K562 (cell line): ENCODE measurements at regions not wholly inside any gene's neighbourhood (a gene's known extent, or its start where the extent isn't known, plus 50 kb on each side); places are given as distances from the start of the nearest gene placed in this dataset.

Experiments used
- ATAC-seq: fragments of 200-7000 bp; cut with Tn5 transposase; 3 replicates; pipeline ENCODE4 v1.9.1; 2020; ENCODE audit warnings: moderate library complexity
- BruUV-seq: library from RNA; stranded (reverse); fragments of 400-500 nt; replicated peaks from 2 replicates; lab custom pipeline; 2021; lab: Mats Ljungman, UMichigan
- CTCF ChIA-PET: fragments of 300-600 bp; formaldehyde crosslinking; extraction: SDS; loops from one replicate; lab custom pipeline; 2021; ENCODE audit warnings: low intra/inter-chr PET ratio; lab: Yijun Ruan, JAX
- POLR2A ChIA-PET: fragments of 300-600, 350-650 bp; sonication (Branson Sonifier 250); formaldehyde crosslinking; extraction: SDS; loops from one replicate; lab custom pipeline; 2021; ENCODE audit warnings: antibody characterized with exemption, inconsistent platforms; lab: Yijun Ruan, JAX
- DNase-seq, 4 experiments: peaks; one replicate each; pipeline versions ENCODE4 v3.0.0 to v3.0.0-alpha.2; 2011 to 2018; ENCODE audit warnings: low spot score in 3 of 4, mixed read lengths in 3 of 4; ENCODE audit errors: extremely low read depth in 1 of 4
- FAIRE-seq: peaks from 2 replicates; lab custom pipeline; 2011; peaks lifted over from hg19 to GRCh38; lab: Jason Lieb, UNC
- H2AFZ ChIP-seq: 2 replicates; pipeline ENCODE4 v1.6.0; 2011; ENCODE audit warnings: low read depth, low read length, control low read depth, inconsistent platforms
- H3K27ac ChIP-seq: fragments of 200-600 bp; 3 replicates; pipeline ENCODE4 v1.8.0; 2011; ENCODE audit warnings: low read depth, mild to moderate bottlenecking, control low read depth, inconsistent platforms, low read length, moderate library complexity, mixed read lengths; ENCODE audit errors: extremely low read depth
- H3K27me3 ChIP-seq, 2 experiments: fragments of 300-600 bp in 1 of 2; 2 replicates in 1 of 2; 3 replicates in 1 of 2; pipeline versions ENCODE4 v1.6.0 to v1.8.0; 2011; ENCODE audit warnings: inconsistent platforms in 2 of 2, low read length in 2 of 2, mild to moderate bottlenecking in 1 of 2, mixed read lengths in 1 of 2, moderate library complexity in 1 of 2; ENCODE audit not compliant: control insufficient read depth in 2 of 2, insufficient read depth in 2 of 2
- H3K36me3 ChIP-seq: fragments of 300-600 bp; 3 replicates; pipeline ENCODE4 v1.8.0; 2011; ENCODE audit warnings: mild to moderate bottlenecking, low read length, inconsistent platforms; ENCODE audit not compliant: control insufficient read depth, insufficient read depth
- H3K4me1 ChIP-seq, 2 experiments: fragments of 200-600 bp in 1 of 2; replicated peaks in 1 of 2; 2 replicates in 1 of 2; 3 replicates in 1 of 2; pipeline versions ENCODE4 v1.5.1 to v1.8.0; 2011; ENCODE audit warnings: inconsistent platforms in 2 of 2, low read length in 2 of 2, mild to moderate bottlenecking in 1 of 2, mixed read lengths in 1 of 2, moderate library complexity in 1 of 2; ENCODE audit not compliant: control insufficient read depth in 2 of 2, insufficient read depth in 2 of 2
- H3K4me2 ChIP-seq: 2 replicates; pipeline ENCODE4 v1.6.1; 2011; ENCODE audit warnings: low read length, control low read depth, inconsistent platforms, mixed read lengths; ENCODE audit not compliant: insufficient read depth
- H3K4me3 ChIP-seq: fragments of 200-600 bp; sonication (generic), shearing (Covaris generic); 2 replicates; pipeline ENCODE4 v1.5.1; 2016; ENCODE audit warnings: control low read depth, inconsistent platforms
- H3K79me2 ChIP-seq: fragments of 200-600 bp; 3 replicates; pipeline ENCODE4 v1.8.0; 2011; ENCODE audit warnings: low read length, inconsistent platforms; ENCODE audit not compliant: control insufficient read depth, insufficient read depth
- H3K9ac ChIP-seq, 2 experiments: 2 replicates each; pipeline versions ENCODE4 v1.6.0 to v1.6.1; 2011; ENCODE audit warnings: low read depth in 2 of 2, low read length in 2 of 2, control low read depth in 1 of 2, inconsistent platforms in 1 of 2, mild to moderate bottlenecking in 1 of 2, mixed read lengths in 1 of 2; ENCODE audit not compliant: insufficient read depth in 1 of 2
- H3K9me1 ChIP-seq: one replicate; pipeline ENCODE4 v1.6.0; 2011; ENCODE audit warnings: inconsistent platforms, mild to moderate bottlenecking, low read length, moderate library complexity; ENCODE audit not compliant: control insufficient read depth, insufficient read depth
- H3K9me3 ChIP-seq: replicated peaks from 2 replicates; pipeline ENCODE4 v1.5.1; 2011; ENCODE audit warnings: low read depth, low read length, inconsistent platforms; ENCODE audit not compliant: control insufficient read depth, insufficient read depth
- H4K20me1 ChIP-seq: replicated peaks from 2 replicates; pipeline ENCODE4 v1.6.1; 2011; ENCODE audit warnings: low read length, inconsistent platforms, mixed read lengths; ENCODE audit not compliant: control insufficient read depth, insufficient read depth
- FOXK1 ChIP-seq: sonication (generic); formaldehyde crosslinking; IDR thresholded peaks from 2 replicates; pipeline ENCODE4 v1.8.0; 2022; ENCODE audit warnings: missing genetic modification reagents, mild to moderate bottlenecking, borderline replicate concordance
- MBD2 ChIP-seq: sonication (generic); IDR thresholded peaks from 2 replicates; pipeline ENCODE4 v1.6.1; 2016; ENCODE audit warnings: low read depth, borderline replicate concordance
- PCBP1 ChIP-seq: fragments of 200-400 bp; formaldehyde crosslinking; IDR thresholded peaks from 2 replicates; pipeline ENCODE4 v1.6.1; 2018; ENCODE audit warnings: mild to moderate bottlenecking, low read depth, low read length; ENCODE audit not compliant: poor library complexity, severe bottlenecking
- SRSF1 ChIP-seq: fragments of 200-400 bp; formaldehyde crosslinking; IDR thresholded peaks from 2 replicates; pipeline ENCODE4 v1.6.1; 2017; ENCODE audit warnings: mild to moderate bottlenecking, low read depth, low read length, moderate library complexity
- ZFP1 ChIP-seq: fragments of 450-650 bp; formaldehyde crosslinking; IDR thresholded peaks from 2 replicates; pipeline ENCODE4 v1.4.0; 2020; ENCODE audit warnings: mild to moderate bottlenecking, mixed read lengths
- ZNF217 ChIP-seq: sonication (generic); formaldehyde crosslinking; IDR thresholded peaks from 2 replicates; pipeline ENCODE4 v1.8.0; 2022; ENCODE audit warnings: mild to moderate bottlenecking, missing genetic modification reagents
- ZNF311 ChIP-seq: fragments of 250-450 bp; sonication (Bioruptor Pico); IDR thresholded peaks from 2 replicates; pipeline ENCODE4 v1.4.0; 2020; ENCODE audit warnings: mild to moderate bottlenecking, moderate library complexity
- in situ Hi-C: fragments of 300-500 bp; cut with MboI; formaldehyde crosslinking; loops from 4 replicates; pipeline ENCODE4 v1.15.0; 2018; ENCODE audit warnings: inconsistent platforms, mixed read lengths
- intact Hi-C: fragments of 100-400 bp; cut with micrococcal nuclease; formaldehyde crosslinking; loops from 2 replicates; pipeline ENCODE4 v1.14.2; 2022
- TF ChIP-seq, protein P1 (sequence below): sonication (generic); formaldehyde crosslinking; IDR thresholded peaks from 2 replicates; pipeline ENCODE4 v1.8.0; 2023; ENCODE audit warnings: mild to moderate bottlenecking, missing genetic modification reagents
- TF ChIP-seq, protein P2 (sequence below): sonication (generic); formaldehyde crosslinking; IDR thresholded peaks from 2 replicates; pipeline ENCODE4 v1.9.0; 2022; ENCODE audit warnings: mild to moderate bottlenecking, missing genetic modification reagents
- TF ChIP-seq, protein P3 (sequence below): fragments of 250-450 bp; sonication (Bioruptor Pico); IDR thresholded peaks from 2 replicates; pipeline ENCODE4 v1.4.0; 2020; ENCODE audit warnings: borderline replicate concordance
- TF ChIP-seq, protein P4 (sequence below): fragments of 450-650 bp; IDR thresholded peaks from 2 replicates; pipeline ENCODE4 v1.6.1; 2017; ENCODE audit warnings: mild to moderate bottlenecking, moderate library complexity
- TF ChIP-seq, protein P5 (sequence below): fragments of 250-450 bp; sonication (Bioruptor Pico); IDR thresholded peaks from 2 replicates; pipeline ENCODE4 v1.4.0; 2020; ENCODE audit warnings: mild to moderate bottlenecking, moderate library complexity, borderline replicate concordance

DNA sequence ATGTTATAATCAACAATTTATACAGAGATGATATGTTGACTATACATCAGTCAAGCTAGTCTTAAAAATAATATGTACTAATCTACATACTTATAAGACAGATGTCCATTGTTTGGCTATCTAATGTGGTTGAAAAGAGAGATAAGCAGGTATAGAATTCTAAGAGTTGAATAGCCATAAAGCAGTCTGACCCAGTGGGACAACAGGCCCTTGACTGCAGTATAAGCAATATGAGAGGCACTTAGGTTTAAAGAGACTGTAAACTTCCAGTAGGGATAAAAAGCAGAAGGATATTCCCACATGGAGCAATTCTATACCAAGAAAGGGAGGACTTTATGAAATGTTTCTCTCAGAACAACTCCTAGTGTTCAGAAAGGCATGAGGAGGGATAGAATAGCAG is 139.3 kb downstream of the ELAPOR2 start:
- no peak overlapping the region for H3K4me2 ChIP-seq
- BruUV-seq: no TSS peak
- ChIA-PET POLR2A (no interaction called here), CTCF (no interaction called here)
- no peak overlapping the region for H2AFZ ChIP-seq
- no peaks in the 10 kb centered on the region for H3K27me3 ChIP-seq
- H3K36me3 ChIP-seq: peaks cover 21% of the 10 kb centered on the region; the same call in 2 of the 3 replicates
- FAIRE-seq (no peak), ATAC-seq (peak; percentile 56)
- no peaks in the 10 kb centered on the region for H3K79me2 ChIP-seq
- H4K20me1 ChIP-seq: no peaks in the 10 kb centered on the region
- H3K4me1 ChIP-seq: no peaks in the 10 kb centered on the region
- no peak overlapping the region for H3K27ac ChIP-seq
- intact Hi-C loops: no loop called here
- no peak overlapping the region for H3K9ac ChIP-seq
- TF ChIP-seq ZFP1 (CRISPR knock-in tag) (no peak), ZNF217 (CRISPR knock-in tag) (no peak), ZNF311 (CRISPR knock-in tag) (no peak), SRSF1 (no peak), PCBP1 (no peak), MBD2 (no peak), FOXK1 (no peak)
- TF ChIP-seq, protein P1, sequence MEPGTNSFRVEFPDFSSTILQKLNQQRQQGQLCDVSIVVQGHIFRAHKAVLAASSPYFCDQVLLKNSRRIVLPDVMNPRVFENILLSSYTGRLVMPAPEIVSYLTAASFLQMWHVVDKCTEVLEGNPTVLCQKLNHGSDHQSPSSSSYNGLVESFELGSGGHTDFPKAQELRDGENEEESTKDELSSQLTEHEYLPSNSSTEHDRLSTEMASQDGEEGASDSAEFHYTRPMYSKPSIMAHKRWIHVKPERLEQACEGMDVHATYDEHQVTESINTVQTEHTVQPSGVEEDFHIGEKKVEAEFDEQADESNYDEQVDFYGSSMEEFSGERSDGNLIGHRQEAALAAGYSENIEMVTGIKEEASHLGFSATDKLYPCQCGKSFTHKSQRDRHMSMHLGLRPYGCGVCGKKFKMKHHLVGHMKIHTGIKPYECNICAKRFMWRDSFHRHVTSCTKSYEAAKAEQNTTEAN (CRISPR knock-in tag): no peak
- TF ChIP-seq, protein P2, sequence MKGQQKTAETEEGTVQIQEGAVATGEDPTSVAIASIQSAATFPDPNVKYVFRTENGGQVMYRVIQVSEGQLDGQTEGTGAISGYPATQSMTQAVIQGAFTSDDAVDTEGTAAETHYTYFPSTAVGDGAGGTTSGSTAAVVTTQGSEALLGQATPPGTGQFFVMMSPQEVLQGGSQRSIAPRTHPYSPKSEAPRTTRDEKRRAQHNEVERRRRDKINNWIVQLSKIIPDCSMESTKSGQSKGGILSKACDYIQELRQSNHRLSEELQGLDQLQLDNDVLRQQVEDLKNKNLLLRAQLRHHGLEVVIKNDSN (CRISPR knock-in tag): no peak
- TF ChIP-seq, protein P3, sequence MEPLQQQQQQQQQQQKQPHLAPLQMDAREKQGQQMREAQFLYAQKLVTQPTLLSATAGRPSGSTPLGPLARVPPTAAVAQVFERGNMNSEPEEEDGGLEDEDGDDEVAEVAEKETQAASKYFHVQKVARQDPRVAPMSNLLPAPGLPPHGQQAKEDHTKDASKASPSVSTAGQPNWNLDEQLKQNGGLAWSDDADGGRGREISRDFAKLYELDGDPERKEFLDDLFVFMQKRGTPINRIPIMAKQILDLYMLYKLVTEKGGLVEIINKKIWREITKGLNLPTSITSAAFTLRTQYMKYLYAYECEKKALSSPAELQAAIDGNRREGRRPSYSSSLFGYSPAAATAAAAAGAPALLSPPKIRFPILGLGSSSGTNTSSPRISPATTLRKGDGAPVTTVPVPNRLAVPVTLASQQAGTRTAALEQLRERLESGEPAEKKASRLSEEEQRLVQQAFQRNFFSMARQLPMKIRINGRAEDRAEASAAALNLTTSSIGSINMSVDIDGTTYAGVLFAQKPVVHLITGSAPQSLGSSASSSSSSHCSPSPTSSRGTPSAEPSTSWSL (CRISPR knock-in tag): no peak
- TF ChIP-seq, protein P4, sequence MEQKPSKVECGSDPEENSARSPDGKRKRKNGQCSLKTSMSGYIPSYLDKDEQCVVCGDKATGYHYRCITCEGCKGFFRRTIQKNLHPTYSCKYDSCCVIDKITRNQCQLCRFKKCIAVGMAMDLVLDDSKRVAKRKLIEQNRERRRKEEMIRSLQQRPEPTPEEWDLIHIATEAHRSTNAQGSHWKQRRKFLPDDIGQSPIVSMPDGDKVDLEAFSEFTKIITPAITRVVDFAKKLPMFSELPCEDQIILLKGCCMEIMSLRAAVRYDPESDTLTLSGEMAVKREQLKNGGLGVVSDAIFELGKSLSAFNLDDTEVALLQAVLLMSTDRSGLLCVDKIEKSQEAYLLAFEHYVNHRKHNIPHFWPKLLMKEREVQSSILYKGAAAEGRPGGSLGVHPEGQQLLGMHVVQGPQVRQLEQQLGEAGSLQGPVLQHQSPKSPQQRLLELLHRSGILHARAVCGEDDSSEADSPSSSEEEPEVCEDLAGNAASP: no peak
- TF ChIP-seq, protein P5, sequence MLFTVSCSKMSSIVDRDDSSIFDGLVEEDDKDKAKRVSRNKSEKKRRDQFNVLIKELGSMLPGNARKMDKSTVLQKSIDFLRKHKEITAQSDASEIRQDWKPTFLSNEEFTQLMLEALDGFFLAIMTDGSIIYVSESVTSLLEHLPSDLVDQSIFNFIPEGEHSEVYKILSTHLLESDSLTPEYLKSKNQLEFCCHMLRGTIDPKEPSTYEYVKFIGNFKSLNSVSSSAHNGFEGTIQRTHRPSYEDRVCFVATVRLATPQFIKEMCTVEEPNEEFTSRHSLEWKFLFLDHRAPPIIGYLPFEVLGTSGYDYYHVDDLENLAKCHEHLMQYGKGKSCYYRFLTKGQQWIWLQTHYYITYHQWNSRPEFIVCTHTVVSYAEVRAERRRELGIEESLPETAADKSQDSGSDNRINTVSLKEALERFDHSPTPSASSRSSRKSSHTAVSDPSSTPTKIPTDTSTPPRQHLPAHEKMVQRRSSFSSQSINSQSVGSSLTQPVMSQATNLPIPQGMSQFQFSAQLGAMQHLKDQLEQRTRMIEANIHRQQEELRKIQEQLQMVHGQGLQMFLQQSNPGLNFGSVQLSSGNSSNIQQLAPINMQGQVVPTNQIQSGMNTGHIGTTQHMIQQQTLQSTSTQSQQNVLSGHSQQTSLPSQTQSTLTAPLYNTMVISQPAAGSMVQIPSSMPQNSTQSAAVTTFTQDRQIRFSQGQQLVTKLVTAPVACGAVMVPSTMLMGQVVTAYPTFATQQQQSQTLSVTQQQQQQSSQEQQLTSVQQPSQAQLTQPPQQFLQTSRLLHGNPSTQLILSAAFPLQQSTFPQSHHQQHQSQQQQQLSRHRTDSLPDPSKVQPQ (CRISPR knock-in tag): no peak
- TF ChIP-seq, all 486 proteins: peak for 0
- Histone ChIP-seq H3K9me3 (no peaks in the 10 kb centered on the region), H3K4me3 (no peak overlapping the region), H3K9me1 (no peaks in the 10 kb centered on the region)
- in situ Hi-C loops: loop anchor here (25.0 kb wide), 1 partner anchor 492 kb away; no protein-coding TSS in a partner anchor
- no peak for DNase-seq
